Heart left ventricle (tissue), 13 donors: ENCODE measurements at regions not wholly inside any gene's neighbourhood (a gene's known extent, or its start where the extent isn't known, plus 50 kb on each side); places are given as distances from the start of the nearest gene placed in this dataset.

Experiments used
- CTCF ChIP-seq, 12 donors: fragments of 200-600 bp; sonication (generic) in 4 of 12; IDR thresholded peaks; one replicate each; pipeline versions ENCODE4 v1.5.0 to v1.8.0; 2018 to 2022; ENCODE audit warnings: antibody characterized with exemption in 12 of 12, mild to moderate bottlenecking in 5 of 12
- POLR2A ChIP-seq, 2 donors: fragments of 450-650 bp; IDR thresholded peaks; one replicate each; pipeline ENCODE4 v1.6.1; 2017; ENCODE audit warnings: antibody characterized with exemption in 2 of 2, mild to moderate bottlenecking in 2 of 2, moderate library complexity in 2 of 2
- donor health status: ischemic (EF 13 %, LVEDD 7.1; RV severe dilation, severe dysfunction).
- donor health status: DM: no; HTN: yes; CAD: no.
- donor health status: DM: no; HTN: no; CAD: no.
- donor health status: ischemic (EF 25% LVEDD 6.9; RV normal size, moderate dysfunction).
- donor health status: ischemic (EF 25% LVEDD 5.7; RV mildly dilated, moderate dysfunction).
- donor health status: ischemic (EF 35%, LVEDD 5.7; RV mildly dilated, moderate dysfunction).
- donor health status: nonischemic (EF 11% LVEDD 7.7; RV severe dilation, severe dysfunction).
- donor health status: DM: yes; HTN: yes; CAD: no.
- donor health status: PGD.
- donor health status: ischemic (EF 29% LVEDD 5.4; RV normal size, mild dysfunction).
- donor health status: nonischemic (EF 23%, LVEDD 6.1; RV moderate dilation, normal function).

- TF ChIP-seq CTCF (IDR thresholded peaks at IDR 0.05): no peak
- TF ChIP-seq POLR2A (IDR thresholded peaks at IDR 0.05): no peak
Observed at GRCh38 chr10:20959242-20959641, 62.1 kb upstream of the NEBL start.
